HL-60 (cell line): ENCODE measurements at regions not wholly inside any gene's neighbourhood (a gene's known extent, or its start where the extent isn't known, plus 50 kb on each side); places are given as distances from the start of the nearest gene placed in this dataset.

Experiments used
- CTCF ChIP-seq: IDR thresholded peaks from one replicate; pipeline ENCODE4 v1.5.1; 2011; ENCODE audit warnings: low read length, control low read depth, inconsistent platforms; ENCODE audit not compliant: insufficient read depth
- GABPA ChIP-seq: IDR thresholded peaks from 2 replicates; pipeline ENCODE4 v1.6.1; 2012; ENCODE audit warnings: low read depth
- POLR2AphosphoS5 ChIP-seq: IDR thresholded peaks from 2 replicates; pipeline ENCODE4 v1.6.1; 2012; ENCODE audit warnings: low read depth
- REST ChIP-seq: IDR thresholded peaks from 2 replicates; pipeline ENCODE4 v1.6.1; 2012; ENCODE audit warnings: low read depth; ENCODE audit not compliant: insufficient replicate concordance
- SPI1 ChIP-seq: IDR thresholded peaks from 2 replicates; pipeline ENCODE4 v1.6.1; 2012; ENCODE audit warnings: low read depth, mild to moderate bottlenecking, borderline replicate concordance

GRCh38 chr20:53789989-53790675 is 196.5 kb upstream of the ZNF217 start:
- TF ChIP-seq CTCF (no peak), POLR2AphosphoS5 (no peak), REST (no peak), GABPA (no peak), SPI1 (no peak)
